H9 (cell line): ENCODE measurements at regions not wholly inside any gene's neighbourhood (a gene's known extent, or its start where the extent isn't known, plus 50 kb on each side); places are given as distances from the start of the nearest gene placed in this dataset.

ENCODE experiments used
- DNase-seq: peaks from one replicate; pipeline ENCODE4 v3.0.0-alpha.2; 2017
- H2AFZ ChIP-seq: one replicate; pipeline ENCODE4 v1.6.1; 2013; ENCODE audit warnings: mild to moderate bottlenecking, low read length, control low read depth, moderate library complexity
- H2AK5ac ChIP-seq: 2 replicates; pipeline ENCODE4 v1.6.1; 2013; ENCODE audit warnings: low read length, control low read depth, mixed read lengths; ENCODE audit not compliant: insufficient read length
- H2BK120ac ChIP-seq: one replicate; pipeline ENCODE4 v1.6.1; 2013; ENCODE audit warnings: low read depth, mild to moderate bottlenecking, low read length, control low read depth, inconsistent platforms; ENCODE audit not compliant: poor library complexity, severe bottlenecking
- H2BK12ac ChIP-seq: 2 replicates; pipeline ENCODE4 v1.6.1; 2013; ENCODE audit warnings: low read length, control low read depth, mixed read lengths, low read depth; ENCODE audit not compliant: insufficient read length
- H2BK15ac ChIP-seq: 2 replicates; pipeline ENCODE4 v1.6.1; 2013; ENCODE audit warnings: low read depth, low read length, control low read depth
- H2BK20ac ChIP-seq: one replicate; pipeline ENCODE4 v1.6.1; 2013; ENCODE audit warnings: low read depth, mild to moderate bottlenecking, low read length, control low read depth, inconsistent platforms; ENCODE audit not compliant: poor library complexity, severe bottlenecking
- H2BK5ac ChIP-seq: 2 replicates; pipeline ENCODE4 v1.6.1; 2013; ENCODE audit warnings: low read length, control low read depth, mixed read lengths; ENCODE audit not compliant: insufficient read length
- H3K14ac ChIP-seq: 2 replicates; pipeline ENCODE4 v1.6.1; 2013; ENCODE audit warnings: low read length, control low read depth; ENCODE audit not compliant: insufficient read depth
- H3K18ac ChIP-seq: 2 replicates; pipeline ENCODE4 v1.6.1; 2013; ENCODE audit warnings: low read depth, mild to moderate bottlenecking, mixed read lengths, low read length, control low read depth; ENCODE audit not compliant: insufficient read length
- H3K23ac ChIP-seq: 2 replicates; pipeline ENCODE4 v1.6.1; 2013; ENCODE audit warnings: low read length, control low read depth, mixed read lengths, low read depth; ENCODE audit not compliant: insufficient read length
- H3K23me2 ChIP-seq: 2 replicates; pipeline ENCODE4 v1.6.1; 2013; ENCODE audit warnings: low read depth, mild to moderate bottlenecking, mixed read lengths, low read length, control low read depth; ENCODE audit not compliant: insufficient read length, poor library complexity, severe bottlenecking
- H3K27ac ChIP-seq: 2 replicates; pipeline ENCODE4 v1.5.1; 2013; ENCODE audit warnings: low read length, control low read depth, mixed read lengths, low read depth; ENCODE audit not compliant: insufficient read length
- H3K27me3 ChIP-seq: 2 replicates; pipeline ENCODE4 v1.6.1; 2013; ENCODE audit warnings: low read length, control low read depth, inconsistent platforms; ENCODE audit not compliant: insufficient read depth
- H3K4ac ChIP-seq: 2 replicates; pipeline ENCODE4 v1.6.1; 2013; ENCODE audit warnings: low read depth, mild to moderate bottlenecking, control low read depth, inconsistent platforms, low read length, moderate library complexity
- H3K4me1 ChIP-seq: 2 replicates; pipeline ENCODE4 v1.6.1; 2013; ENCODE audit warnings: low read length, control low read depth, inconsistent platforms; ENCODE audit not compliant: insufficient read depth
- H3K4me2 ChIP-seq: 2 replicates; pipeline ENCODE4 v1.6.1; 2013; ENCODE audit warnings: low read length, control low read depth, mixed read lengths; ENCODE audit not compliant: insufficient read length, insufficient read depth
- H3K56ac ChIP-seq: 2 replicates; pipeline ENCODE4 v1.6.1; 2013; ENCODE audit warnings: low read depth, mild to moderate bottlenecking, mixed read lengths, low read length, control low read depth; ENCODE audit not compliant: insufficient read length
- H3K79me1 ChIP-seq: 2 replicates; pipeline ENCODE4 v1.6.1; 2013; ENCODE audit warnings: low read depth, mild to moderate bottlenecking, moderate library complexity, low read length, control low read depth, inconsistent platforms; ENCODE audit not compliant: insufficient read depth, poor library complexity, severe bottlenecking
- H3K79me2 ChIP-seq: 2 replicates; pipeline ENCODE4 v1.6.1; 2013; ENCODE audit warnings: low read length, control low read depth, inconsistent platforms; ENCODE audit not compliant: insufficient read depth
- H3K9ac ChIP-seq: 2 replicates; pipeline ENCODE4 v1.6.1; 2013; ENCODE audit warnings: low read length, control low read depth, mixed read lengths; ENCODE audit not compliant: insufficient read length; ENCODE audit errors: extremely low read depth
- H3K9me3 ChIP-seq: one replicate; pipeline ENCODE4 v1.6.1; 2013; ENCODE audit warnings: low read depth, low read length, inconsistent platforms; ENCODE audit not compliant: control insufficient read depth
- H3T11ph ChIP-seq: one replicate; pipeline ENCODE4 v1.6.1; 2013; ENCODE audit warnings: mild to moderate bottlenecking, low read length, control low read depth, inconsistent platforms
- H4K20me1 ChIP-seq: one replicate; pipeline ENCODE4 v1.6.1; 2013; ENCODE audit not compliant: control insufficient read depth, insufficient read length, insufficient read depth
- H4K5ac ChIP-seq: 2 replicates; pipeline ENCODE4 v1.6.1; 2013; ENCODE audit warnings: low read depth, mild to moderate bottlenecking, mixed read lengths, low read length, control low read depth; ENCODE audit not compliant: insufficient read length
- H4K8ac ChIP-seq: replicated peaks from 2 replicates; pipeline ENCODE4 v1.6.1; 2013; ENCODE audit warnings: low read length, control low read depth, mixed read lengths, low read depth; ENCODE audit not compliant: insufficient read length
- H4K91ac ChIP-seq: 2 replicates; pipeline ENCODE4 v1.6.1; 2013; ENCODE audit warnings: low read depth, mild to moderate bottlenecking, moderate library complexity, mixed read lengths, low read length, control low read depth; ENCODE audit not compliant: insufficient read length
- H3K27ac Mint-ChIP-seq, 3 experiments: 2 replicates in 2 of 3; 3 replicates in 1 of 3; pipeline ENCODE4 v1.8.0; 2020 to 2021; ENCODE audit warnings: mixed read lengths in 3 of 3, mild to moderate bottlenecking in 1 of 3, moderate library complexity in 1 of 3
- H3K27me3 Mint-ChIP-seq: 2 replicates; pipeline ENCODE4 v1.8.0; 2021; ENCODE audit warnings: low read depth, mild to moderate bottlenecking, moderate library complexity, mixed read lengths
- H3K36me3 Mint-ChIP-seq, 3 experiments: 2 replicates in 2 of 3; 3 replicates in 1 of 3; pipeline ENCODE4 v1.8.0; 2020 to 2021; ENCODE audit warnings: low read depth in 3 of 3, mixed read lengths in 3 of 3; ENCODE audit not compliant: insufficient read depth in 1 of 3
- H3K4me1 Mint-ChIP-seq, 2 experiments: 2 replicates each; pipeline ENCODE4 v1.8.0; 2020; ENCODE audit warnings: mixed read lengths in 2 of 2
- H3K4me3 Mint-ChIP-seq, 2 experiments: 2 replicates in 1 of 2; 3 replicates in 1 of 2; pipeline ENCODE4 v1.8.0; 2020 to 2021; ENCODE audit warnings: mild to moderate bottlenecking in 2 of 2, mixed read lengths in 2 of 2, moderate library complexity in 1 of 2
- H3K9me3 Mint-ChIP-seq, 2 experiments: 2 replicates in 1 of 2; 3 replicates in 1 of 2; pipeline ENCODE4 v1.8.0; 2020; ENCODE audit warnings: mild to moderate bottlenecking in 2 of 2, mixed read lengths in 2 of 2, moderate library complexity in 1 of 2
- WGBS: extraction: QIAGEN DNeasy Blood & Tissue Kit; methylation state at CpG from one replicate; pipeline ENCODE4 v1.1.7; 2013; ENCODE audit warnings: missing lambda C conversion rate, low lambda C conversion rate, mixed read lengths; ENCODE audit not compliant: insufficient read length; ENCODE audit errors: extremely low coverage; 5-methylcytosine and 5-hydroxymethylcytosine counted together
- TF ChIP-seq, protein P1 (sequence below): fragments of 200-600 bp; sonication (generic); conservative IDR thresholded peaks from 3 replicates; pipeline ENCODE4 v1.8.0; 2021; ENCODE audit warnings: antibody characterized with exemption, mild to moderate bottlenecking

DNA sequence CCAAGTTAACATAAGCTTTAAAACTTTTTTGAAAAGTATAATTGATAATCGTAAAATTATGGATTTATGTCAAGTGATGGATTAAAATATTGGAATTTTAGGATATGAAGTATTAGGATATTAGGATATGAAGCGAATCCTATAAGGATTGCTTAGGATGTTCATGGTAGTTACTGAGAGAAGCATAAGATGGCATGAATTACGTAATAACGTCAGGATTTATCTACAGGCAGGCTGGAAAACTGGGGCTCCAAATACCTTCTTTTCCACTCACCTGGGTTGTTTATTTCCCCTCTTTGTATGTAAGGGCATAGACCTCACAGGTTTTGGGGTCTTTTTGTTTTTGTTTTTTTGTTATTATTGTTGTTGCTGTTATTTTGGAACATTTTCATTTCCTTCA, 65.2 kb upstream of the TMEM33 start:
- H3K4me1 Mint-ChIP-seq, result peaks cover 41 to 47% of the 10 kb centered on the region in 2 experiments
- Histone ChIP-seq H3K56ac (no peak overlapping the region), H3K23me2 (peaks cover 7% of the 10 kb centered on the region), H3K9ac (no peak overlapping the region), H3K27me3 (peaks cover 76% of the 10 kb centered on the region), H3K4me2 (no peak overlapping the region), H4K5ac (no peak overlapping the region), H3K27ac (no peak overlapping the region), H2AFZ (no peak overlapping the region), H3K4me1 (peaks cover 2% of the 10 kb centered on the region), H3K23ac (no peak overlapping the region), H4K91ac (no peak overlapping the region), H3K18ac (no peak overlapping the region), H3K14ac (no peak overlapping the region), H4K8ac (no peak overlapping the region), H2AK5ac (no peak overlapping the region), H3K79me1 (no peaks in the 10 kb centered on the region), H2BK5ac (no peak overlapping the region), H3K4ac (no peak overlapping the region), H3K9me3 (no peaks in the 10 kb centered on the region), H2BK20ac (no peak overlapping the region), H2BK12ac (no peak overlapping the region), H3K79me2 (no peaks in the 10 kb centered on the region), H3T11ph (no peak overlapping the region), H2BK120ac (no peak overlapping the region), H4K20me1 (no peaks in the 10 kb centered on the region), H2BK15ac (no peak overlapping the region)
- whole genome bisulfite sequencing, result 100% methylated on average over 2 of the region's 4 CpGs
- TF ChIP-seq, protein P1, sequence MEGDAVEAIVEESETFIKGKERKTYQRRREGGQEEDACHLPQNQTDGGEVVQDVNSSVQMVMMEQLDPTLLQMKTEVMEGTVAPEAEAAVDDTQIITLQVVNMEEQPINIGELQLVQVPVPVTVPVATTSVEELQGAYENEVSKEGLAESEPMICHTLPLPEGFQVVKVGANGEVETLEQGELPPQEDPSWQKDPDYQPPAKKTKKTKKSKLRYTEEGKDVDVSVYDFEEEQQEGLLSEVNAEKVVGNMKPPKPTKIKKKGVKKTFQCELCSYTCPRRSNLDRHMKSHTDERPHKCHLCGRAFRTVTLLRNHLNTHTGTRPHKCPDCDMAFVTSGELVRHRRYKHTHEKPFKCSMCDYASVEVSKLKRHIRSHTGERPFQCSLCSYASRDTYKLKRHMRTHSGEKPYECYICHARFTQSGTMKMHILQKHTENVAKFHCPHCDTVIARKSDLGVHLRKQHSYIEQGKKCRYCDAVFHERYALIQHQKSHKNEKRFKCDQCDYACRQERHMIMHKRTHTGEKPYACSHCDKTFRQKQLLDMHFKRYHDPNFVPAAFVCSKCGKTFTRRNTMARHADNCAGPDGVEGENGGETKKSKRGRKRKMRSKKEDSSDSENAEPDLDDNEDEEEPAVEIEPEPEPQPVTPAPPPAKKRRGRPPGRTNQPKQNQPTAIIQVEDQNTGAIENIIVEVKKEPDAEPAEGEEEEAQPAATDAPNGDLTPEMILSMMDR, result no peak
- H3K4me3 Mint-ChIP-seq, result no peak overlapping the region
- no peaks in the 10 kb centered on the region for H3K36me3 Mint-ChIP-seq
- peaks cover 95% of the 10 kb centered on the region for H3K27me3 Mint-ChIP-seq
- no peak overlapping the region for H3K27ac Mint-ChIP-seq
- no peak for DNase-seq
- H3K9me3 Mint-ChIP-seq, result no peaks in the 10 kb centered on the region; a peak in 2 of 5 replicates
